DND-41 (cell line): ENCODE measurements at regions not wholly inside any gene's neighbourhood (a gene's known extent, or its start where the extent isn't known, plus 50 kb on each side); places are given as distances from the start of the nearest gene placed in this dataset.

Experiments
- EZH2 ChIP-seq: IDR thresholded peaks from 3 replicates; pipeline ENCODE4 v1.6.1; 2012; ENCODE audit warnings: borderline replicate concordance, low read depth, mild to moderate bottlenecking, moderate library complexity, low read length, inconsistent platforms; ENCODE audit not compliant: severe bottlenecking
- TF ChIP-seq, protein P1 (sequence below): IDR thresholded peaks from 2 replicates; pipeline ENCODE4 v1.5.1; 2012; ENCODE audit warnings: borderline replicate concordance, low read length, moderate library complexity, mild to moderate bottlenecking; ENCODE audit not compliant: poor library complexity, severe bottlenecking; ENCODE audit errors: extremely low read depth

GRCh38 chr6:155995281-155995680 is 539.6 kb upstream of the NOX3 start:
- TF ChIP-seq, protein P1, sequence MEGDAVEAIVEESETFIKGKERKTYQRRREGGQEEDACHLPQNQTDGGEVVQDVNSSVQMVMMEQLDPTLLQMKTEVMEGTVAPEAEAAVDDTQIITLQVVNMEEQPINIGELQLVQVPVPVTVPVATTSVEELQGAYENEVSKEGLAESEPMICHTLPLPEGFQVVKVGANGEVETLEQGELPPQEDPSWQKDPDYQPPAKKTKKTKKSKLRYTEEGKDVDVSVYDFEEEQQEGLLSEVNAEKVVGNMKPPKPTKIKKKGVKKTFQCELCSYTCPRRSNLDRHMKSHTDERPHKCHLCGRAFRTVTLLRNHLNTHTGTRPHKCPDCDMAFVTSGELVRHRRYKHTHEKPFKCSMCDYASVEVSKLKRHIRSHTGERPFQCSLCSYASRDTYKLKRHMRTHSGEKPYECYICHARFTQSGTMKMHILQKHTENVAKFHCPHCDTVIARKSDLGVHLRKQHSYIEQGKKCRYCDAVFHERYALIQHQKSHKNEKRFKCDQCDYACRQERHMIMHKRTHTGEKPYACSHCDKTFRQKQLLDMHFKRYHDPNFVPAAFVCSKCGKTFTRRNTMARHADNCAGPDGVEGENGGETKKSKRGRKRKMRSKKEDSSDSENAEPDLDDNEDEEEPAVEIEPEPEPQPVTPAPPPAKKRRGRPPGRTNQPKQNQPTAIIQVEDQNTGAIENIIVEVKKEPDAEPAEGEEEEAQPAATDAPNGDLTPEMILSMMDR: no peak
- no peak for TF ChIP-seq EZH2
